ENCODE measurements at regions not wholly inside any gene's neighbourhood (a gene's known extent, or its start where the extent isn't known, plus 50 kb on each side); places are given as distances from the start of the nearest gene placed in this dataset.
"Not testable (repeated sequence)": the region's sequence is repeated elsewhere in the genome, so short reads cannot be mapped to it uniquely, and the experiment has no call there.

DNA sequence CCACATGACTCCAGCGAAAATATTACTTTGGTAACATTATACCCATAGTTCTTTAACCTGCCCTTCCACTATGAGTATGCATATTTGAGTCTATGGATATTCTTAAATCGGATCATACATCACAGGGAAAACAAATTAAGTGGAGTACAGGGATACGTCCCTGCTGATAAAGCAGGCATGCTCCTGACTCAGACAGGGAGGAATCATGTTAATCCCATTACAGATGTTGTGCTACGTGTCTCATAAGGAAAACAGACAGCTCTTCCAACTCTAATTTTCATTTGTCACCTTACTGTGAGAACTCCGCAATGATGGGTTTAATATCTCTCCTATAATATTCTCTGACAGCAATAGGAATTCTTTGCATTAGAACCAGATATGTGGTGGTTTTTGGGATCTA is 469.5 kb upstream of the POM121L12 start:
- DNase-seq, result no peak

DNA sequence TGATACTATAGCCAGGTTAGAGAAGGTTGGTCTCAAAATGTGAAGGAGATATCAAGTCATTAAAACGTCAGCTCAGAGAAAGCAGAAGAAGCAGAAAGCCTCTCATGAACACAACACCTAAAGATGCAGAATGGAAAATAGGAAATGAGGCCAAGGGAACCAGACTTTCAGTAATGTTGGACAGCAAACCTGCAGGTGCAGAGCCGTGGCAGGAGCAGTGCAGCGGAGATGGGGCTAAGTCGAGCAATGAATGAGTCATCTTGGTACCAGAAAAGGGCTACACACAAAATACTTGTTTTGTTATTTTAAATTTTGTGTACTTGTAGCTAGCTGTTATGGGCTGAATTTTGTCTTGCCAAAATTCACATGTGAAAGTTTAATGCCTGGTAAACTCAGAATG is 479.6 kb upstream of the POM121L12 start:
- DNase-seq, result no peak

DNA sequence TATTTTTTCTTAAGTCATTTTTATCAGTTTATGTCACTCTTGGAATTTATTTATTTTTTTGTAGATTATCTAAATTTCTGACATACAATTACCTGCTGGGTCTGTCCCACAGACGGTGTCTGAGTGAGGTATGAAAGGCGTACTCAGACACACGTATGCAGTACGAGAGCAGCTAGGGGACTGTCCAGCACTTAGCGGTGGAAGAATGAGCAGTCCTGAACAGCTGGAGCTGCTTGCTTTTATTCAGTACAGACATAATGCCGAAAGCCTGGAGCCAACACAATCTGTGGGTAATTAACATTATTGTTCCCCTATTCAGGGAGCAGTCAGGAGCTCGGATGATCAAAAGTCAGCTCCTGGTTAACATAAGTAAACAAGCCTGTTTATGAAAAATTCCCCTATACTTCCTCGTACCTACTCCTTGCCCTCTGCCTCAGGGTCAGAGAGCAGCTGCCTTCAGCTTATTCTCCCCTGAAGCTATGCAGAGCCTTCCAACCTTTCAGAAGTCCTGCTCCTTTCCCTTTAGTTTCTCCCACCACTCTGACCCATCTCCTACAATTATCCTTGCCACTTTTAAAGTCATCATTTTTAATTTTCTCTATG is 488.0 kb upstream of the POM121L12 start:
- no peak for DNase-seq

DNA sequence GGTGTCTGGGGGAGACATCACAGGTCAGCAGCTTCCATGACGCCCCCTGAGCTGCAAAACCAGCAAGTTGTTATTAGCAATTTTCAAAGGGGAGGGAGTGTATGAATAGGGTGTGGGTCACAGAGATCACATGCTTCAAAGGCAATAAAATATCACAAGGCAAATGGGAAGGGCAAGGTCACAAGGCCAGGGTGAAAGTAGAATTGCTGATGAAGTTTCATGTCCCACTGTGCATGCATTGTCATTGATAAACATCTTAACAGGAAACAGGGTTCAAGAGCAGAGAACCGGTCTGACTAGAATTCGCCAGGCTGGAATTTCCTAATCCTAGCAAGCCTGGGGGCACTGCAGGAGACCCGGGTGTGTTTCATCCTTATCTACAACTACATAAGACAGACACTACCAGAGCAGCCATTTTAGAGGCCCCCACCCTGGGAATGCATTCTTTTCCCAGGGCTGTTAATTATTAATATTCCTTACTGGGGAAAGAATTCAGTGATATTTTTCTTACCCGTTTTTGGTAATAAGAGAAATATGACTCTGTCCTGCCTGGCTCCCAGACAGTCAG is 494.2 kb upstream of the POM121L12 start:
- DNase-seq, result not testable (repeated sequence)

DNA sequence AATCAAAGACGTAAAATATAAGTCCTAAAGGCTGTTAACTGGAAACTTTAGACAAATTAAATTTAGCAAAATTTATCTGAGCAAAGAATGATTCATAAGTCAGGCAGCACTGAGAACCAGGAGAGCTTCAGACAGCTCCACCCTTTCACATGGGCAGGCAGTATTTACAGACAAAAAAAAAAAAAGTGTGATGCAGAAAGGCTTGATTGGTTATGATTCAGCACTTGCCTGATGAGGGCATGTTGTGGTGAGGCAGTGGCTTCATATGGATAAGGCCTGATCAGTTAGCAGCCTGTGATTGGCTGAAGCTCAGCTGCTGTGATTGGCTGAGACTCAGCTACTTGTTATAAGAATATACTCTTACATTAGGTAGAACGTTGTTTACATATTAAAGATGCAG is 495.4 kb upstream of the POM121L12 start:
- DNase-seq, result no peak

DNA sequence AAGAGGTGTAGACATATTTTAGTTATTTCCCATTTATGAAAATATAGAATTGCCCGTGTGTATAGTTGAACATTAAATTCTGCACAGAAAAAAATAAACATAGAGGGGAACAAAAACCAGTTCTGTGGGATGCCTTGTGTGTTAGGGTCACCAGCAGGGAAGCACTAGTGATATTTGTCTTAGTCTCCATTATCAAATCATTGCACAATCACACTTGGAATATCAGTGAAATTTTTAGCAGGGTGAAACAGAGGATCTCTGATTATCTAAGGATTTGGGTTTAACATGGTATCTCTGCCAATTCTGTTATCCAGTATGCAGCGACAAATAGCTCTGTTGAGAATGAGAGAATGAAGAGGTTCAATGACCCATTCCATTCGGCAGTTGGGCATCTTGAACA is 496.0 kb upstream of the POM121L12 start:
- DNase-seq, result no peak

DNA sequence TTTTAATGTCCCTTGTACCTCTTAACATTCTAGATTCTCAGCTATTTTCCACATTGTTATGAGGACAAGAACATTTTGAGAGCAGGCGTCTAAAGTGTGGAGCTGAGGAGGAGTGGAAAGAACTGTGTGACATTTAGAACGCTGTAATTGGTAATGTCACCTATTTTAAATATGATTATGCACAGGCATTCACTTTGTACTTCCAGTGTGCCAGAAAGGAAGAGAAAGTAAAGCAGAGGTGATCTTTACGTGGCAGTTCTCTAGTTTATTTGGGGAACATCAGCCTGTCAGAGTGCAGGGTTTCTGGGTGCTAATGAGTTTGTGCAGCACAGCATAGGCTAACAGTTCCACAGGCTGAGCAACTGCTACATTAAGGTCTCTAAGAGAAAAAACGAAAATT is 498.4 kb upstream of the POM121L12 start:
- DNase-seq, result no peak

DNA sequence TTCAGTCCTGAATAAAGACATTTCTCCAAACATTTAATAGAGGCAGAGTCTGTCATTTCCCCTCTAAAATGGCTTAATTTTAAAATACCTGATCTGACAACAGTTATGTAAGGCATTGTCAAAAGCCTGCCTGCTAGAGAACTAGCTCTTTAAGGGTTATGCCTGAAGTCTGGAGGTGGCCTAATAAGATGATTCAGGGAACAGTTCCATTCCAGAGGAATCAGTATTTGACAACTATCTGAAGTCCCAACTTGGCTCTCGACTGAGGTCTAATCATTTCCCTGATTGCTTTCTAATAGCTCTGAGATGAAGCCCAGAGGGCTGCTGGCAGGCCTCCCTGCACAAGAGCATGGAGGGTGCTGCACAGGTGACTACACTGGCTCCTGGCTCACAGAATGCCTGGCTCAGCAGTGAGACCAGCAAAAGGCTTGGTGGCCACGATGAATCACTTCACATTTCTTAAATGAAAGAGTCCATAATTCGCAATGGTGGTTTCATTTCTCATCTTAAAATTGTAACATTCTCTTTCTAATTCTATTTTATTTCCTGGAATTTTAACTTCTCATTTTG is 509.6 kb upstream of the POM121L12 start:
- DNase-seq, result no peak

DNA sequence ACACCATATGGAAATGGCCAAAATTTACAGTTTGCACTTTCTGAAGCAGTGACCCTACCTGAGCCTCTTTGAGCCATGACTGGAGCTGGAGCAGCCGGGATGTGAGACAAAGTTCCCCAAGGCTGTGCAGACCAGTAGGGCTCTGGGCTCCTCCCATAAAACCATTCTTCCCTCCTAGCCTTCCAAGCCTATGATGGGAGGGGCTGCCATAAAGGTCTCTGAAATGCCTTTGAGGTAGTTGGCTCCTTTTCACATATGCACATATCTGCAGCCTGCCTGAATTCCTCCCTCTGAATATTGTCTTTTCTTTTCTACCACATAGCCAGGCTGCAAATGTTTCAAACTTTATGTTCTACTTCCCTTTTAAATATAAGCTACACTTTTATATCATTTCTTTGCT is 516.6 kb upstream of the POM121L12 start:
- DNase-seq, result no peak

DNA sequence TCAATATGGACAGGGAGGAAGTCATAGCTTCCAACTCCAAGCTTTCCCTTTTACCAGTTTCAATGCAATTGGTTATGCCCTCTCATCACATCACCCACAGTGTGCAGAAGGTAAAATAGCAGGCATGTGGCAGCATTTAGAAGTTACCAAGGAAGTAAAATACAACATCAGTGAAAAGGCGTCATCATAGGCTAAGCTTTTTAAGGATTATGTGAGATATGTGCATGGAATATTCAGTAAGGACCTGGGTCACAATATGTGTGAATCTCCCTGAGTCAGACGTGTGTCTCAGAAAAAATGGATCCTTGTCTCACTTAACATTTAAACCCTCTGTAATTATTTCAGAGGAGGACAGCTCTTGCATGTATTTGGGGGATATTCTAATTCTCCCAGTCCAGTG is 522.8 kb upstream of the POM121L12 start:
- no peak for DNase-seq

DNA sequence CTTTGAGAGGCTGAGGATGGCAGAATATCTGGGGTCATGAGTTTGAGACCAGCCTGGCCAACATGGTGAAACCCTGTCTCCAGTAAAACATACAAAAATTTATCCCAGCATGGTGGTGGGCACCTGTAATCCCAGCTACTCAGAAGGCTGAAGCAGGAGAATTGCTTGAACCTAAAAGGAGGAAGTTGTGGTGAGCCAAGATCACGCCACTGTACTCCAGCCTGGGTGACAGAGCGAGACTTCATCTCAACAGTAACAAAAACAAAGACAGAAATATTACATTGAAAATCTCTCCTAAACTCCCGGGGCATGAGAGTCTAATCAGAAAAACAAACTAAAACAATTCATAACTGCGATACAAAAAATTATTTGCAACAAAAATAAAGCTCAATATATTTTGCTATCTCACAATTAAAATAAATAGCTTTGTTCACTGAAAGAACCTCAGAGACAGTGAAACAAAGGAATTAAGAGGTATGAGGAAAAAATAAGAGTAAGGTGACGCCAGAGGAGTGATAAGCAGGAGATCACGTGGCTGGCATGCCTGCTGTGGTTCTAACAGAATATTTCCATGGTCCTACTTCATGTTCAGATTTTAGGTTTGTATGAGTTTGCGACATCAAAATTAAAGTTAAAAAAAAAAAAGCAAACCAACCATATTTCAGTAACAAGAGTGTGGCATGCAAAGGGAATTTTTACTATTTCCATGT is 527.7 kb upstream of the POM121L12 start:
- no peak for DNase-seq

DNA sequence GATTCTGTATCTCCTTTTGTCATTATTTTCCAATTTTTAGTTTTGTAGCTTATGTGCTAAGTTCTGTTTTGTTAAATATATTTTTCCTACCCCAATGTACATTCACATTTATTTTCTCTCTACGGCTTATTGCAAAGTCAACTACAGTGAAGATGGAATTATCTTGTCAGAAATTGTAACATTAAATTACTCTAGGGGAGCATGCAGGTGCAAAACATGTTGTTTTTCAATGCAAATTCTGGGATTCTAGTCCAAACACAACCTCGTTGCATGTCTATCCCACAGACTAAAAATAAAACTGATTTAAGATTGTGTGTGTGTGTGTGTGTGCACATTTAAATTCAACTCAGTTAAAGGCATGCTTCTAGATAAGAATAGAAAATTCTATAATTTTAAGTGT is 529.1 kb upstream of the POM121L12 start:
- DNase-seq, result no peak

DNA sequence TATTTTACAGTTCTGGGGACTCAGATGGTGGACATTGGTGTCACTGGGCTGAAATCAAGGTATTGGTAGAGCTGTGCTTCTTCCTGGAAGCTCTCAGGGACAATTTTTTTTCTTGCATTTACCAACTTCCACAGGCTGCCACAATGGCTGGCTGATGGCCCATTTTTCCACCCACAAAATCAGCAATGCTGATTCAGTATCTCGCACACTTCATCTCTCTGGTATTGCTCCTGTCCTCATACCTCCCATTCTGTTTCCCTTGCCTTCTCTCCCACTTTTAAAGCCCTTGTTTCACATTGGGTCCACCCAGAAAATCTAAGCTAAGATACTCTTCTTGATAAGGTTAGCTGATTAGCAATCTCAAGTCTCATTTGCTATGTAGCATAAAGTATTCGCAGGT is 530.9 kb upstream of the POM121L12 start:
- no peak for DNase-seq

DNA sequence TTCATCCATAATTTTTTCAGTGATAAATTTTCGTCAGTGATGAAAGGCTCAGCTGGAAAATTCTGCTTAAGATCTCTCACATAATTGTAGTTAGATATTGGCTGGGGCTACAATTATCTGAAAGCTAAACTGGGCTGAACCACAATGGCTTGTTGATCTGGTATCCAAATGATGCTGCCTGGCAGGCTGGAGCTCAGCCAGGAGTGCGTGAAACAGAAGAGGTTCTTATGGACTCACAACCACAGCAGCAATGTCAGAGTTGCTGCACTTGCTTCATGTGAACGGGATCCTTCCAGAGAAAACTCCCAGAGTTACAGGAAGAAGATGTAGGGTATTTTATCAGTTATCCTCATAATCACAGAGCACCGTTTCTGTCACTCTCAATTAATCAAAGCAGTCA is 533.2 kb upstream of the POM121L12 start:
- no peak for DNase-seq

DNA sequence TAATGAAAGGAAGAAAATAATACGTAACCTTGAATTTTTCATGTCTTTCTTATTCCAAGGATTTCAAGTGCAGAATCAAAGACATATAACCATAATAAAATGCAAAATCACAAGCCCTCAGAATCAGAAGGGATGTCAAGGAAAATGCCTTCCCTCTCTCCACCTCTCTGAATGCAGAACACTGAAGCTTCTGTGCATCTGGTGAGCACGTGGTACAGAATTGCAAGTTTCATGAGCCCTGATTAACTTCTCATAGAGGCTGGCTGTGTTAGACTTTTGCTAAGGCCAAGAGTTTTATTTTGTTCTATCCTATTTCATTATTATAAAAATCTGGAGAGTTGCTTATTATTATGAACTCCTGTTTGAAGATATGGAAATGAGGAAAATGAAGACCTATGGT is 533.7 kb upstream of the POM121L12 start:
- DNase-seq, result no peak

DNA sequence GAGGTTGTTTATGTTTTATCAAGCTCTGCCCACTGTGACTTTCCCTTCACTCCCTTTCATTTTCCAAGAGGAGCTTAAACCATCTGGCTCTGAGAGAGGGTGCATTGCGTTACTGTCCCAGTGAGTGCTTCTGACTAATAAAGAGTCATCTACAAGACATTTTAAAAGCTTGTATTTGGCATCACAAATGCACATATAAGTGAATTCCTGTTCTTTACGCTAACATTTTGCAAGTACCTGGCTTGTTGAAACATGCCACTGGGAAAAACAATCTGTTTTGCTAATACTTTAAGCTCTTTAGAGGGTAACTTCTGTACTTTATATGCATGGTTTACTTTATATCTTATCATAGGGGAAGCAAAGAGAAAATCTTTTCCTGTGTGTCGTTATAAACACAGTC is 534.6 kb upstream of the POM121L12 start:
- no peak for DNase-seq

DNA sequence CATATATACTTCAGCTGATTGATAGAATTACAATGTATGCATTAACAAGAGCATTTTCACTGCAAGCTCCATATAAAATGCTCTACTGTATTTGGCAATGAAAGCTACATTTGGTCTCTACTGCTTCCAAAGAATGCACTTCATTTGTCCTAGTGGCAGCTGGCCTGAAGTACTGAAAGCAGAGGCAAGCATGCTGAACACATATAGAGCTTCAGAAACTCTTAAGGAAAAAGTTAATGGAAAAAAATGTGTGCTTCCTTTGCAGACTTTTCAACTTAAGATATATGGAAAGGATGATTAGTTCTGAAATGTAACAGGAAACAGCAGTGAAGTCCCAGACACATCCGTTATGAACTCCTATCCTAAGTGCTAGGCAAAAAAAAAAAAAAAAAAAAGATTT is 537.1 kb upstream of the POM121L12 start:
- DNase-seq, result no peak

DNA sequence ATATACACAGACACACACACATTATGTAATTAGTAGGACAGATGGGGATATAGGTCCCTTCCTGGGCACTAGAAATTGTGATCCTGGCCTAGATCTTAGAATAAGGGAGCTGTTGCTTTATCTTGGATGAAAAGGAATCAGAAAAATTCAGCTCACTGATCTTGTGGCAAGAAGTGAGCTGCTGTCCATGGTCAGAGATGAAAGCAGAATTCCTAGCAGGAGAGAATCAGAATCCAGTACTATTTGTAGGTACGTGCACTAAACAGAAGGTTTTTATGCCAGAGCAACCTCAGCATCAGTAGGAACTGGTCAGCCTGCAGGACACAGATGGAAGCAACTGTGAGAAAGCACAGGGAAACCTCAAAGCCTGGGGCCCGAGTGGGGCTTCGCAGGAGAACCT is 549.2 kb upstream of the POM121L12 start:
- DNase-seq, result no peak

DNA sequence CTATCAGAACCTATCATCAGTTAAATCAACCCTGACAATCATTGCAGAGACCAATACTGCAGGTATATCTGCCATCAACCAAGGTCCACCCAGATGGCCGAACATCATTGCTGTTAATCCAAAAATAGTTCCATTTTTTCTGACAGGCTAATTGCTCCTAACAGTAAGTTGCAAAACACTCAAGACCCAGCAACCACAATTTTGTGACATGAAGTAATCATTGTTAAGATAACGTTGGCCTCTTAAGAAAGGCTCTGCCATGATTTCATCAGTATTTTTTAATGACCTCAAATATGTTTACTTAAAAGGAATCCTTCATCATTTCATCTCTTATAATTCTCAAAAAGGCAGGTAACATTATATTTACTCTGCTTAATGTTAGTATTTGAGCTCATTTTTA is 553.4 kb upstream of the POM121L12 start:
- peak; percentile 1 for DNase-seq

DNA sequence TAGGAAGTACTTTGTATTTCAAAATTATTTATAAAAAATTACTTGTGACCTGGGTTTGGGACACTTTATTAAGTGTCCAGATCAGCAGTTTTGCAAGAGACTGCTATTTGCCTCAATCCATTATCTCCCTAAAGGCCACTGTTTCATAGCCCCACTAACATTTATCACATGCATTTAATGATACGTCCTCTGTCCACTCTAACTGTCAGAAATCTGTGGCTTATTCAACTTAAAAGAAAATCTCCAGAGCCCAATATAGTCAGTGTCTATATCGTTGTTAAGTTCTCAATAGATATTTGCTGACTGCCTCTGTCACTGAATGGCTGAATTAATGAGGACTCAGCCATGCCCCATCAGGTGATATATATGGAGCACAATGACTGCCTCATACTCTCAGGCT is 553.9 kb upstream of the POM121L12 start:
- DNase-seq, result no peak

DNA sequence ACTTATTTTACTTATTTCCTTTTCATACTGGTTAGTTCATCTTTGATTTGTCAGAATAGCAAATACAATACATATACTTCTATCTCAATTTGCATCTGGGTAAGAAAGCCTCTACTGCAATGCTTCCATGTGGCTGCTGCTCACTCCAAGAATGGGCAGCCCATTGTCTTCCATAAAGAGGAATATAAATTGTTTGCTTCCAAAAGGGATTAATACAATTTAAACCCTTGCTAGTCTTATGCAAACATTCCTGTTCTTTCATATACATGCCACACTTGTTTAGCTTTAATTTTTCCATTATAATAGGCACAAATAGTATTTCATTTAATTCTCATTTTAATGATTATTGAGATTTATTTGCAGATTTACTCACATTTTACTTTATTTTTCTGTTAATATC is 555.4 kb upstream of the POM121L12 start:
- no peak for DNase-seq

DNA sequence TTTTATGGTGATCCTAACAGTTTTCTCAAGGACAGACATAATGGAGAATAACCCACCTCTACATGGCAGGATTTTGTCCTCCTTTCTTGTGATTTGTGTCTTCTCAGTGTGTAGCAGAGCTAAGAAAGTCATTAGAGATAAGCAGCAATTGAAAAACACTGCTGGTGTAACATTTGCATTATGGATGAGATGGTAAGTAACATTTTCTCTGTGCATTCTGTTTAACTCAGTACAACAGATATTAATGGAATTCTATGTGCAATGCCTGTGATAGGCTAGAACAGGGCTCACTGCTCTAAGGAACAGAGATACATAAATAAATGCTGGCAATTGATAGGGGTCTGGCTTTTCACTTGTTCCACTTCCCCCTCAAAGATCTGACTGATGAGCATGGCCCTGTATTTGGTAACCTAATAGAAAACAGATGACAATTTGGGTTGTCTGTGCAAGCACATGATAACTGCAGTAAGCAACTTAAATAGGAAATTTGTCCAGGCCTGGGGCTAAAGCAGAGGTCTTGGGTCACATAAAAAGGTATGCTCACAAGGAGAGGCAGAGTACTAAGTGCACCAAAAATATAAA is 560.3 kb upstream of the POM121L12 start:
- no peak for DNase-seq

DNA sequence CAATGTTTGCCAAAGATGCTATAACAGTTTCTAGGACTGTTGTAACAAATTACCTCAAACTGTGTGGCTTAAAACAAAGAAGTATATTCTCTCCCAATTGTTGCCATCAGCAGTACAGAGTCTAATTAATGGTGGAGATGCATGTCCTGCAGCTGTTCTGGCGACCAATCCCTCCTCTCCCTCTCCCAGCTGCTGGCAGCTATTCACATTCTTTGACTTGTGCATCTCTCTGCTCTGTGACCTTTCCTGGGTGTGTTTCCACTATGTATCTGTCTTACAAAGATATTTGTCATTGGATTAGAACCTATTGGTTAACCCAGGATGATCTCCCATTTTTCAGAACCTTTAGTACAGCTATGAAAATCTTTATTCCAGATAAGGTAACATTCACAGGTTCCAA is 561.7 kb upstream of the POM121L12 start:
- DNase-seq, result no peak

DNA sequence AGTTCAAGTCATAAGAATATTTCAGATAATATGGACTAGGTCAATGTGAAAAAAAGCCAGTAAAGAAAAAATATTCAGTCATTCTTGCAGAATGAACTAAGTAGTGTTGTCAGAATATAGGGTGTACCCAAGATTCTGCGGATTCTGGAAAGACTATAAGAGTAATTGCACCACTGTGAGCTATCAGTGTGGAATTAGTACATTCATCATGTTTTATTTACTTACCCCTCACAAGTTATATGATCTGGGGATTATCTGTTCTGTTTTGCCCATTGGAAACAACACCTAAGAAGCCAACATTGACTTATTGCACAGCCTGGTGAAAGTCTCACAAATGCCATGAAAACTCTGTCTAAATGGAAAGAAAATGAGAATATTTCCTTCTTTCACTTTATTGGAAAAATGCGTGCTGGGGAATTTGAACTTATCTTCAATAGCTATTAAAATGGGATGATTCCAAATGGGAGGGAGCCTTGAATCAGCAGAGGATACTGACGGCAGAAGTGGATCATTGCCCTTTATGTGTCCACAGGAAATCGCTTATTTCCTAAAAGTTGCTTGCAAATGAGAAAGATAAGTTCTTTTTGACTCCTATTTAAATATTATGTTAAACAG is 563.3 kb upstream of the POM121L12 start:
- DNase-seq, result no peak
